ENCODE measurements at regions not wholly inside any gene's neighbourhood (a gene's known extent, or its start where the extent isn't known, plus 50 kb on each side); places are given as distances from the start of the nearest gene placed in this dataset.
"Not testable (repeated sequence)": the region's sequence is repeated elsewhere in the genome, so short reads cannot be mapped to it uniquely, and the experiment has no call there.

GRCh38 chr1:99546432-99547416 lies 99.2 kb upstream of the PALMD start:
- CTCF ChIA-PET: no interaction called here
- intact Hi-C loops (cut with DNase I, micrococcal nuclease): no loop called here
- H3K4me1 Mint-ChIP-seq: no peaks in the 10 kb centered on the region
- H3K9me3 Mint-ChIP-seq (ENCODE audit: low read depth): no peaks in the 10 kb centered on the region
- H3K27ac Mint-ChIP-seq: no peak overlapping the region
- POLR2A ChIA-PET: no interaction called here
- H3K4me3 Mint-ChIP-seq: no peak overlapping the region
- DNase-seq (no peak), ATAC-seq (no peak)
- H3K36me3 Mint-ChIP-seq (ENCODE audit: low read depth): no peaks in the 10 kb centered on the region
- H3K27me3 Mint-ChIP-seq: peaks cover 9% of the 10 kb centered on the region

- DNase-seq (no peak), ATAC-seq (no peak)
- ChIA-PET CTCF (no interaction called here), POLR2A (no interaction called here)
- H3K4me3 Mint-ChIP-seq: no peak overlapping the region
- intact Hi-C loops (cut with DNase I, micrococcal nuclease): no loop called here
- H3K9me3 Mint-ChIP-seq (ENCODE audit: low read depth): no peaks in the 10 kb centered on the region
- no peaks in the 10 kb centered on the region for H3K36me3 Mint-ChIP-seq (ENCODE audit: low read depth)
- peaks cover 13% of the 10 kb centered on the region for H3K27me3 Mint-ChIP-seq
- no peak overlapping the region for H3K27ac Mint-ChIP-seq
- no peaks in the 10 kb centered on the region for H3K4me1 Mint-ChIP-seq
Observed at GRCh38 chr1:99548943-99549605, 96.8 kb upstream of the PALMD start.

GRCh38 chr1:99550198-99550597 lies 95.7 kb upstream of the PALMD start:
- Mint-ChIP-seq H3K27me3 (peaks cover 10% of the 10 kb centered on the region), H3K4me3 (no peak overlapping the region), H3K9me3 (ENCODE audit: low read depth) (no peaks in the 10 kb centered on the region), H3K36me3 (ENCODE audit: low read depth) (no peaks in the 10 kb centered on the region), H3K4me1 (no peaks in the 10 kb centered on the region), H3K27ac (no peak overlapping the region)
- intact Hi-C loops (cut with DNase I, micrococcal nuclease): no loop called here
- no peak for DNase-seq
- ATAC-seq: no peak
- ChIA-PET POLR2A (no interaction called here), CTCF (no interaction called here)

- Mint-ChIP-seq H3K4me1 (no peaks in the 10 kb centered on the region), H3K9me3 (ENCODE audit: low read depth) (no peaks in the 10 kb centered on the region), H3K27ac (no peak overlapping the region), H3K27me3 (peaks cover 10% of the 10 kb centered on the region), H3K36me3 (ENCODE audit: low read depth) (no peaks in the 10 kb centered on the region), H3K4me3 (no peak overlapping the region)
- DNase-seq (no peak), ATAC-seq (no peak)
- POLR2A ChIA-PET: no interaction called here
- intact Hi-C loops (cut with DNase I, micrococcal nuclease): no loop called here
- CTCF ChIA-PET: interaction anchor here (0.6 kb wide), 1 partner anchor 747 kb away, joined by 4 read pairs; no protein-coding TSS in a partner anchor
Observed at GRCh38 chr1:99551812-99552614, 93.9 kb upstream of the PALMD start.

GRCh38 chr1:99553301-99553700 lies 92.6 kb upstream of the PALMD start:
- no peak for ATAC-seq
- CTCF ChIA-PET: no interaction called here
- H3K27me3 Mint-ChIP-seq: peaks cover 10% of the 10 kb centered on the region
- POLR2A ChIA-PET: no interaction called here
- no peak for DNase-seq
- H3K4me3 Mint-ChIP-seq: no peak overlapping the region
- intact Hi-C loops (cut with DNase I, micrococcal nuclease): no loop called here
- H3K36me3 Mint-ChIP-seq (ENCODE audit: low read depth): no peaks in the 10 kb centered on the region
- no peak overlapping the region for H3K27ac Mint-ChIP-seq
- H3K9me3 Mint-ChIP-seq (ENCODE audit: low read depth): no peaks in the 10 kb centered on the region
- H3K4me1 Mint-ChIP-seq: no peaks in the 10 kb centered on the region

GRCh38 chr1:99553819-99554218 lies 92.1 kb upstream of the PALMD start:
- H3K4me1 Mint-ChIP-seq; POLR2A ChIA-PET; H3K27ac Mint-ChIP-seq; H3K4me3 Mint-ChIP-seq; H3K36me3 Mint-ChIP-seq (ENCODE audit: low read depth); DNase-seq; ATAC-seq; intact Hi-C loops (cut with DNase I, micrococcal nuclease); CTCF ChIA-PET; H3K9me3 Mint-ChIP-seq (ENCODE audit: low read depth): not testable (repeated sequence)
- peaks cover 10% of the 10 kb centered on the region for H3K27me3 Mint-ChIP-seq

- Mint-ChIP-seq H3K9me3 (ENCODE audit: low read depth) (no peaks in the 10 kb centered on the region), H3K4me1 (no peaks in the 10 kb centered on the region), H3K27ac (no peak overlapping the region), H3K4me3 (no peak overlapping the region), H3K36me3 (ENCODE audit: low read depth) (no peaks in the 10 kb centered on the region), H3K27me3 (peaks cover 10% of the 10 kb centered on the region)
- intact Hi-C loops (cut with DNase I, micrococcal nuclease): no loop called here
- no peak for DNase-seq
- no peak for ATAC-seq
- POLR2A ChIA-PET: no interaction called here
- CTCF ChIA-PET: no interaction called here
Observed at GRCh38 chr1:99554727-99555126, 91.2 kb upstream of the PALMD start.

GRCh38 chr1:99557546-99558202 lies 88.2 kb upstream of the PALMD start:
- POLR2A ChIA-PET: no interaction called here
- no peaks in the 10 kb centered on the region for H3K4me1 Mint-ChIP-seq
- H3K4me3 Mint-ChIP-seq: no peak overlapping the region
- H3K27ac Mint-ChIP-seq: no peak overlapping the region
- intact Hi-C loops (cut with DNase I, micrococcal nuclease): no loop called here
- H3K27me3 Mint-ChIP-seq: peaks cover 5% of the 10 kb centered on the region
- no peaks in the 10 kb centered on the region for H3K36me3 Mint-ChIP-seq (ENCODE audit: low read depth)
- CTCF ChIA-PET: interaction anchor here (0.6 kb wide), 1 partner anchor 89 kb away, joined by 3 read pairs; no protein-coding TSS in a partner anchor
- DNase-seq (no peak), ATAC-seq (no peak)
- H3K9me3 Mint-ChIP-seq (ENCODE audit: low read depth): no peaks in the 10 kb centered on the region

GRCh38 chr1:99559166-99559565 lies 86.7 kb upstream of the PALMD start:
- intact Hi-C loops (cut with DNase I, micrococcal nuclease): no loop called here
- POLR2A ChIA-PET: no interaction called here

GRCh38 chr1:99560207-99561040 lies 85.5 kb upstream of the PALMD start:
- POLR2A ChIA-PET: no interaction called here
- DNase-seq: no peak
- Mint-ChIP-seq H3K9me3 (ENCODE audit: low read depth) (peaks cover 4% of the 10 kb centered on the region), H3K27ac (no peak overlapping the region), H3K4me1 (no peaks in the 10 kb centered on the region), H3K4me3 (no peak overlapping the region), H3K36me3 (ENCODE audit: low read depth) (no peaks in the 10 kb centered on the region), H3K27me3 (peaks cover 4% of the 10 kb centered on the region)
- CTCF ChIA-PET: interaction anchor here (1.0 kb wide), 1 partner anchor 11 kb away, joined by 4 read pairs; no protein-coding TSS in a partner anchor
- no peak for ATAC-seq
- intact Hi-C loops (cut with DNase I, micrococcal nuclease): no loop called here

More at GRCh38 chr1:99559166-99559565, 86.7 kb upstream of the PALMD start:
- Mint-ChIP-seq H3K4me1 (no peaks in the 10 kb centered on the region), H3K9me3 (ENCODE audit: low read depth) (peaks cover 4% of the 10 kb centered on the region), H3K4me3 (no peak overlapping the region), H3K27me3 (peaks cover 4% of the 10 kb centered on the region), H3K36me3 (ENCODE audit: low read depth) (no peaks in the 10 kb centered on the region), H3K27ac (no peak overlapping the region)
- CTCF ChIA-PET: no interaction called here
- no peak for ATAC-seq
- DNase-seq: no peak

- DNase-seq (no peak), ATAC-seq (no peak)
- peaks cover 7% of the 10 kb centered on the region for H3K27me3 Mint-ChIP-seq
- peaks cover 4% of the 10 kb centered on the region for H3K9me3 Mint-ChIP-seq (ENCODE audit: low read depth)
- H3K27ac Mint-ChIP-seq: no peak overlapping the region
- ChIA-PET POLR2A (no interaction called here), CTCF (no interaction called here)
- intact Hi-C loops (cut with DNase I, micrococcal nuclease): no loop called here
- no peaks in the 10 kb centered on the region for H3K36me3 Mint-ChIP-seq (ENCODE audit: low read depth)
- no peaks in the 10 kb centered on the region for H3K4me1 Mint-ChIP-seq
- H3K4me3 Mint-ChIP-seq: no peak overlapping the region
Observed at GRCh38 chr1:99561952-99562351, 84.0 kb upstream of the PALMD start.
